Prostate gland (tissue), 2 donors: ENCODE measurements at regions not wholly inside any gene's neighbourhood (a gene's known extent, or its start where the extent isn't known, plus 50 kb on each side); places are given as distances from the start of the nearest gene placed in this dataset.

Source experiments
- DNase-seq: peaks from one replicate; pipeline ENCODE4 v3.0.0-alpha.2; 2019; ENCODE audit warnings: low spot score
- H3K27ac ChIP-seq, 2 donors: fragments of 200-600 bp; sonication (generic); 2 replicates each; pipeline ENCODE4 v1.5.1; 2017 to 2019
- H3K27me3 ChIP-seq: fragments of 200-600 bp; sonication (generic); replicated peaks from 2 replicates; pipeline ENCODE4 v1.5.1; 2019; ENCODE audit not compliant: insufficient read depth
- H3K36me3 ChIP-seq, 2 donors: fragments of 200-600 bp; sonication (generic); 1 replicate in 1 of 2; 2 replicates in 1 of 2; pipeline versions ENCODE4 v1.5.1 to v1.8.1; 2017 to 2019
- H3K4me1 ChIP-seq: fragments of 200-600 bp; sonication (generic); replicated peaks from 2 replicates; pipeline ENCODE4 v1.5.1; 2019
- H3K4me3 ChIP-seq, 2 donors: fragments of 200-600 bp; sonication (generic); 2 replicates each; pipeline ENCODE4 v1.5.1; 2017 to 2019
- H3K9me3 ChIP-seq: fragments of 200-600 bp; sonication (generic); 2 replicates; pipeline ENCODE4 v1.5.1; 2017
- POLR2A ChIP-seq: fragments of 450-650 bp; IDR thresholded peaks from one replicate; pipeline ENCODE4 v1.6.1; 2016; ENCODE audit warnings: antibody characterized with exemption, mild to moderate bottlenecking
- POLR2AphosphoS5 ChIP-seq: sonication (generic); formaldehyde crosslinking; IDR thresholded peaks from one replicate; pipeline ENCODE4 v1.6.1; 2017; ENCODE audit warnings: antibody characterized with exemption
- WGBS: methylation state at CpG from one replicate; pipeline ENCODE4 v1.1.5; 2018; 5-methylcytosine and 5-hydroxymethylcytosine counted together
- intact Hi-C: fragments of 100-400 bp; cut with DNase I; formaldehyde crosslinking; loops from one replicate; pipeline ENCODE4 v1.14.2; 2022
- TF ChIP-seq, protein P1 (sequence below), 4 experiments: fragments of 200-600 bp in 2 of 4; fragments of 450-650 bp in 2 of 4; sonication (generic) in 2 of 4; IDR thresholded peaks; 1 replicate in 3 of 4; 2 replicates in 1 of 4; pipeline ENCODE4 v1.5.1; 2016 to 2019; ENCODE audit warnings: antibody characterized with exemption in 4 of 4, mild to moderate bottlenecking in 2 of 4, moderate library complexity in 2 of 4

DNA sequence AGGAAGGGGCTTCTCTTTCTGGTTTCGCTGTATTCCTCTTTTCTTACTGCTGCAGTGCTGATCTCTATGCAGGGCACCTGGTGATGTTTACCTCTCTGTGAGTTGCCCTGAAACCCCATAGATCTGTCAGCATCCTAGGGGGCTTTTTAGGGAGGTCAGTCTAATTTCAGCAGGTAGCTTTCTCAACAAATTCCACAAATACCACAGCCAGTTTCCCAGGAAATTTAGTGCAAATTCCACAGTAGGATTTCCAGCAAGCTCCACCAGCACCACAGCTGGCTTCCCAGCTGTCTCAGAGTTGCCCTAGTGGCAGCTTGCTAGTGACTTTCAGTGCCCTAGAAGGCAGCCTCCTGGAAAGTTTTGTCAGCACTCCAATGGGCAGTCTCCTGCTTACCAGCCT lies 379.1 kb upstream of the SMC2 start:
- H3K36me3 ChIP-seq: no peaks in the 10 kb centered on the region
- H3K4me1 ChIP-seq: no peaks in the 10 kb centered on the region
- H3K27me3 ChIP-seq: no peaks in the 10 kb centered on the region
- H3K9me3 ChIP-seq: no peaks in the 10 kb centered on the region
- 78% methylated on average over 1 of the region's 1 CpG for WGBS
- intact Hi-C loops: no loop called here
- no peak overlapping the region for H3K27ac ChIP-seq
- H3K4me3 ChIP-seq: no peak overlapping the region
- TF ChIP-seq, protein P1, sequence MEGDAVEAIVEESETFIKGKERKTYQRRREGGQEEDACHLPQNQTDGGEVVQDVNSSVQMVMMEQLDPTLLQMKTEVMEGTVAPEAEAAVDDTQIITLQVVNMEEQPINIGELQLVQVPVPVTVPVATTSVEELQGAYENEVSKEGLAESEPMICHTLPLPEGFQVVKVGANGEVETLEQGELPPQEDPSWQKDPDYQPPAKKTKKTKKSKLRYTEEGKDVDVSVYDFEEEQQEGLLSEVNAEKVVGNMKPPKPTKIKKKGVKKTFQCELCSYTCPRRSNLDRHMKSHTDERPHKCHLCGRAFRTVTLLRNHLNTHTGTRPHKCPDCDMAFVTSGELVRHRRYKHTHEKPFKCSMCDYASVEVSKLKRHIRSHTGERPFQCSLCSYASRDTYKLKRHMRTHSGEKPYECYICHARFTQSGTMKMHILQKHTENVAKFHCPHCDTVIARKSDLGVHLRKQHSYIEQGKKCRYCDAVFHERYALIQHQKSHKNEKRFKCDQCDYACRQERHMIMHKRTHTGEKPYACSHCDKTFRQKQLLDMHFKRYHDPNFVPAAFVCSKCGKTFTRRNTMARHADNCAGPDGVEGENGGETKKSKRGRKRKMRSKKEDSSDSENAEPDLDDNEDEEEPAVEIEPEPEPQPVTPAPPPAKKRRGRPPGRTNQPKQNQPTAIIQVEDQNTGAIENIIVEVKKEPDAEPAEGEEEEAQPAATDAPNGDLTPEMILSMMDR (IDR thresholded peaks at IDR 0.05): no peak
- TF ChIP-seq POLR2AphosphoS5 (no peak), POLR2A (no peak)
- DNase-seq: no peak

DNA sequence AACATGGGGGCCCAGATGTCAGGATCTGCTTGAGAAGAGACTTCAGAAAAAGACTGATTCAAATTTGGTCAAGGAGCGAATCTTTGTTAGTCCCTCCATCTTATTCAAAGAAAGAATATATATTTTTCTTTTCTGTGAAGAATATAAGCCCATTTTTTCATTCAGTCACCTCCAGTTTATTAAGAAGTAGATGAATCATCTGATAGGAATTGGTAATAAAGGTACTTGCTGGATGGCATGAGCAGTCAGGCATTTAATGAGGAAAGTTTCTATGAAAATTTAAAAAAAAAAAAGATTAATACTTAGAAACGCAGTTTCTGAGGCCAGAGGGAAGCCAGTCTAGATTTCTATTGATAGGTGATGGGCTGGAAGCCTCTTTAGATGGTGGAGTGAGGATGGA lies 373.1 kb upstream of the SMC2 start:
- H3K4me3 ChIP-seq: no peak overlapping the region
- intact Hi-C loops: no loop called here
- WGBS: 81% methylated on average over 2 of the region's 2 CpGs
- H3K9me3 ChIP-seq: no peaks in the 10 kb centered on the region
- no peaks in the 10 kb centered on the region for H3K4me1 ChIP-seq
- no peak overlapping the region for H3K27ac ChIP-seq
- H3K36me3 ChIP-seq: no peaks in the 10 kb centered on the region
- H3K27me3 ChIP-seq: no peaks in the 10 kb centered on the region
- no peak for DNase-seq
- TF ChIP-seq, protein P1 (IDR thresholded peaks at IDR 0.05): no peak
- TF ChIP-seq POLR2A: no peak
- no peak for TF ChIP-seq POLR2AphosphoS5

GRCh38 chr9:103730866-103731265 lies 363.2 kb upstream of the SMC2 start:
- TF ChIP-seq, protein P1 (IDR thresholded peaks at IDR 0.05): no peak
- no peak for TF ChIP-seq POLR2A
- TF ChIP-seq POLR2AphosphoS5: no peak
- DNase-seq: no peak
- Histone ChIP-seq H3K27me3 (no peaks in the 10 kb centered on the region), H3K4me3 (no peak overlapping the region), H3K9me3 (no peaks in the 10 kb centered on the region), H3K36me3 (no peaks in the 10 kb centered on the region), H3K4me1 (no peaks in the 10 kb centered on the region), H3K27ac (no peak overlapping the region)
- 69% methylated on average over 3 of the region's 3 CpGs for WGBS
- intact Hi-C loops: no loop called here

- 38% methylated on average over 2 of the region's 2 CpGs for whole genome bisulfite sequencing
Observed at GRCh38 chr9:103731541-103731940, 362.6 kb upstream of the SMC2 start.

DNA sequence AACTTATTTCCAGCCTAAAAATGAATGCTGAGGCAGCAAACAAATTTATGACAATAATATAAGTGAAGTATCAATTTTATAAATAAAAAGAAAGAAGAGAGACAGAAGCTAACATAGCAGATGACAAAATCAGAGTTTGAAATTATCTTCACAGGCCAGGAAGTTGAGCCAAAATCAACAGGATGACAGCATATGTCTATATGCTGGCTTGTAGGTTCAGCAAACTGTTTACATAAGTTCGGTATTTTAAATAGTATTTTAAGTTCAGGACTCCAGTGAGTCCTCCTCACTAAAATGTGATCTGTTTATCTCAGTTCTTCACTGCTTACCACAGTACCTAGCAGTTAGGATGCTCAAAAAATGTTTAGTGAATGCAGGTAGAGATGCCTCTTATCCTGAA lies 359.6 kb upstream of the SMC2 start:
- Histone ChIP-seq H3K27me3 (no peaks in the 10 kb centered on the region), H3K4me1 (no peaks in the 10 kb centered on the region), H3K4me3 (no peak overlapping the region), H3K36me3 (no peaks in the 10 kb centered on the region), H3K27ac (no peak overlapping the region), H3K9me3 (no peaks in the 10 kb centered on the region)
- TF ChIP-seq POLR2A (no peak), POLR2AphosphoS5 (no peak)
- TF ChIP-seq, protein P1 (IDR thresholded peaks at IDR 0.05): no peak
- DNase-seq: no peak
- intact Hi-C loops: no loop called here
- WGBS: 30% methylated on average over 1 of the region's 1 CpG

More at GRCh38 chr9:103731541-103731940, 362.6 kb upstream of the SMC2 start:
- Histone ChIP-seq H3K27ac (no peak overlapping the region), H3K4me3 (no peak overlapping the region), H3K36me3 (no peaks in the 10 kb centered on the region), H3K4me1 (no peaks in the 10 kb centered on the region), H3K9me3 (no peaks in the 10 kb centered on the region), H3K27me3 (no peaks in the 10 kb centered on the region)
- TF ChIP-seq POLR2AphosphoS5 (no peak), POLR2A (no peak)
- TF ChIP-seq, protein P1 (IDR thresholded peaks at IDR 0.05): no peak
- intact Hi-C loops: no loop called here
- no peak for DNase-seq
